ENCODE measurements at regions not wholly inside any gene's neighbourhood (a gene's known extent, or its start where the extent isn't known, plus 50 kb on each side); places are given as distances from the start of the nearest gene placed in this dataset.

DNA sequence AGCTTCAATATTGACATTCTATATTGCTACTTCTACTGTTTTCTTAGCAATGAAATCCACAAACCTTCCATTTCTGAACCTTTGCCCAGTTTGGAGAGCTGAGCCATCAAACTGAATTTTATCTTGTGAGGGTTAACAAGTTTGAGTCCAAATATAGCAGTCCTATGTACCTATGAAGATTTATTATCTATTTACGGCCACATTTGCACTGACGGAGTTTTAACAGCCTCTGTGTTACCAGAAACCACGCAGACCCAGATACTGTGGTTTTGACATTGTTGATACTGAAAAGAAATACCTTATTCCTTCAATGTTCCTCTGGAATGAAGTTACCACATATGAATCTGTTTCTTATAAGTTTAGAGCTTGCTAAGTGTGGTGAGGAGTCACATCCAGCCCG, 172.6 kb downstream of the FGFR2 start:
- no peaks in the 10 kb centered on the region; the same call in 1 of the 2 replicates for H3K27me3 ChIP-seq (ENCODE audit: insufficient read depth, low read length)
- no peaks in the 10 kb centered on the region for H4K20me1 ChIP-seq (ENCODE audit: insufficient read depth)
- H3K9ac ChIP-seq (ENCODE audit: low read length) = no peak overlapping the region
- no peaks in the 10 kb centered on the region for H3K9me2 ChIP-seq (ENCODE audit: insufficient read depth)
- H3K9me3 ChIP-seq (ENCODE audit: control insufficient read depth in 1 of 2, insufficient read depth in 1 of 2, low read depth in 1 of 2, low read length in 2 of 2) = no peaks in the 10 kb centered on the region
- intact Hi-C loops (cut with micrococcal nuclease) = no loop called here
- no peaks in the 10 kb centered on the region for H3K36me3 ChIP-seq (ENCODE audit: control insufficient read depth in 1 of 2, insufficient read depth in 2 of 2, low read length in 2 of 2)
- TF ChIP-seq, protein P1, sequence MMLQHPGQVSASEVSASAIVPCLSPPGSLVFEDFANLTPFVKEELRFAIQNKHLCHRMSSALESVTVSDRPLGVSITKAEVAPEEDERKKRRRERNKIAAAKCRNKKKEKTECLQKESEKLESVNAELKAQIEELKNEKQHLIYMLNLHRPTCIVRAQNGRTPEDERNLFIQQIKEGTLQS (IDR thresholded peaks at IDR 0.05) = no peak
- TF ChIP-seq ZFX (IDR thresholded peaks at IDR 0.05) (no peak), TCF7L2 (IDR thresholded peaks at IDR 0.05; ENCODE audit: borderline replicate concordance, extremely low read depth, insufficient read depth, insufficient read length) (no peak), CEBPB (IDR thresholded peaks at IDR 0.05; ENCODE audit: low read depth) (no peak), POLR2A (IDR thresholded peaks at IDR 0.05; ENCODE audit: borderline replicate concordance, extremely low read depth, insufficient read depth, insufficient read length) (no peak), POLR2AphosphoS5 (IDR thresholded peaks at IDR 0.05; ENCODE audit: low read depth, low read length) (no peak), EZH2 (IDR thresholded peaks at IDR 0.05) (no peak), FOSL1 (IDR thresholded peaks at IDR 0.05; ENCODE audit: low read depth) (no peak), ZNF274 (IDR thresholded peaks at IDR 0.05; ENCODE audit: low read depth, low read length) (no peak), EGR1 (IDR thresholded peaks at IDR 0.05; ENCODE audit: low read depth) (no peak), RAD21 (IDR thresholded peaks at IDR 0.05; ENCODE audit: low read depth) (no peak), SIN3A (IDR thresholded peaks at IDR 0.05; ENCODE audit: low read depth) (no peak), YY1 (IDR thresholded peaks at IDR 0.05; ENCODE audit: extremely low read depth, insufficient replicate concordance, low read depth, low read length) (no peak), JUND (IDR thresholded peaks at IDR 0.05) (no peak), EZH2phosphoT487 (IDR thresholded peaks at IDR 0.05; ENCODE audit: borderline replicate concordance) (no peak)
- TF ChIP-seq, protein P2, sequence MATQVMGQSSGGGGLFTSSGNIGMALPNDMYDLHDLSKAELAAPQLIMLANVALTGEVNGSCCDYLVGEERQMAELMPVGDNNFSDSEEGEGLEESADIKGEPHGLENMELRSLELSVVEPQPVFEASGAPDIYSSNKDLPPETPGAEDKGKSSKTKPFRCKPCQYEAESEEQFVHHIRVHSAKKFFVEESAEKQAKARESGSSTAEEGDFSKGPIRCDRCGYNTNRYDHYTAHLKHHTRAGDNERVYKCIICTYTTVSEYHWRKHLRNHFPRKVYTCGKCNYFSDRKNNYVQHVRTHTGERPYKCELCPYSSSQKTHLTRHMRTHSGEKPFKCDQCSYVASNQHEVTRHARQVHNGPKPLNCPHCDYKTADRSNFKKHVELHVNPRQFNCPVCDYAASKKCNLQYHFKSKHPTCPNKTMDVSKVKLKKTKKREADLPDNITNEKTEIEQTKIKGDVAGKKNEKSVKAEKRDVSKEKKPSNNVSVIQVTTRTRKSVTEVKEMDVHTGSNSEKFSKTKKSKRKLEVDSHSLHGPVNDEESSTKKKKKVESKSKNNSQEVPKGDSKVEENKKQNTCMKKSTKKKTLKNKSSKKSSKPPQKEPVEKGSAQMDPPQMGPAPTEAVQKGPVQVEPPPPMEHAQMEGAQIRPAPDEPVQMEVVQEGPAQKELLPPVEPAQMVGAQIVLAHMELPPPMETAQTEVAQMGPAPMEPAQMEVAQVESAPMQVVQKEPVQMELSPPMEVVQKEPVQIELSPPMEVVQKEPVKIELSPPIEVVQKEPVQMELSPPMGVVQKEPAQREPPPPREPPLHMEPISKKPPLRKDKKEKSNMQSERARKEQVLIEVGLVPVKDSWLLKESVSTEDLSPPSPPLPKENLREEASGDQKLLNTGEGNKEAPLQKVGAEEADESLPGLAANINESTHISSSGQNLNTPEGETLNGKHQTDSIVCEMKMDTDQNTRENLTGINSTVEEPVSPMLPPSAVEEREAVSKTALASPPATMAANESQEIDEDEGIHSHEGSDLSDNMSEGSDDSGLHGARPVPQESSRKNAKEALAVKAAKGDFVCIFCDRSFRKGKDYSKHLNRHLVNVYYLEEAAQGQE (IDR thresholded peaks at IDR 0.05; ENCODE audit: low read depth) = no peak
- TF ChIP-seq, protein P3, sequence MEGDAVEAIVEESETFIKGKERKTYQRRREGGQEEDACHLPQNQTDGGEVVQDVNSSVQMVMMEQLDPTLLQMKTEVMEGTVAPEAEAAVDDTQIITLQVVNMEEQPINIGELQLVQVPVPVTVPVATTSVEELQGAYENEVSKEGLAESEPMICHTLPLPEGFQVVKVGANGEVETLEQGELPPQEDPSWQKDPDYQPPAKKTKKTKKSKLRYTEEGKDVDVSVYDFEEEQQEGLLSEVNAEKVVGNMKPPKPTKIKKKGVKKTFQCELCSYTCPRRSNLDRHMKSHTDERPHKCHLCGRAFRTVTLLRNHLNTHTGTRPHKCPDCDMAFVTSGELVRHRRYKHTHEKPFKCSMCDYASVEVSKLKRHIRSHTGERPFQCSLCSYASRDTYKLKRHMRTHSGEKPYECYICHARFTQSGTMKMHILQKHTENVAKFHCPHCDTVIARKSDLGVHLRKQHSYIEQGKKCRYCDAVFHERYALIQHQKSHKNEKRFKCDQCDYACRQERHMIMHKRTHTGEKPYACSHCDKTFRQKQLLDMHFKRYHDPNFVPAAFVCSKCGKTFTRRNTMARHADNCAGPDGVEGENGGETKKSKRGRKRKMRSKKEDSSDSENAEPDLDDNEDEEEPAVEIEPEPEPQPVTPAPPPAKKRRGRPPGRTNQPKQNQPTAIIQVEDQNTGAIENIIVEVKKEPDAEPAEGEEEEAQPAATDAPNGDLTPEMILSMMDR (IDR thresholded peaks at IDR 0.05 in 2 of 3, conservative IDR thresholded peaks at IDR 0.05 in 1 of 3; ENCODE audit: borderline replicate concordance in 1 of 3, insufficient read depth in 1 of 3, low read depth in 2 of 3, low read length in 2 of 3) = no peak
- TF ChIP-seq, protein P4, sequence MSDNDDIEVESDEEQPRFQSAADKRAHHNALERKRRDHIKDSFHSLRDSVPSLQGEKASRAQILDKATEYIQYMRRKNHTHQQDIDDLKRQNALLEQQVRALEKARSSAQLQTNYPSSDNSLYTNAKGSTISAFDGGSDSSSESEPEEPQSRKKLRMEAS (IDR thresholded peaks at IDR 0.05) = no peak
- TF ChIP-seq, protein P5, sequence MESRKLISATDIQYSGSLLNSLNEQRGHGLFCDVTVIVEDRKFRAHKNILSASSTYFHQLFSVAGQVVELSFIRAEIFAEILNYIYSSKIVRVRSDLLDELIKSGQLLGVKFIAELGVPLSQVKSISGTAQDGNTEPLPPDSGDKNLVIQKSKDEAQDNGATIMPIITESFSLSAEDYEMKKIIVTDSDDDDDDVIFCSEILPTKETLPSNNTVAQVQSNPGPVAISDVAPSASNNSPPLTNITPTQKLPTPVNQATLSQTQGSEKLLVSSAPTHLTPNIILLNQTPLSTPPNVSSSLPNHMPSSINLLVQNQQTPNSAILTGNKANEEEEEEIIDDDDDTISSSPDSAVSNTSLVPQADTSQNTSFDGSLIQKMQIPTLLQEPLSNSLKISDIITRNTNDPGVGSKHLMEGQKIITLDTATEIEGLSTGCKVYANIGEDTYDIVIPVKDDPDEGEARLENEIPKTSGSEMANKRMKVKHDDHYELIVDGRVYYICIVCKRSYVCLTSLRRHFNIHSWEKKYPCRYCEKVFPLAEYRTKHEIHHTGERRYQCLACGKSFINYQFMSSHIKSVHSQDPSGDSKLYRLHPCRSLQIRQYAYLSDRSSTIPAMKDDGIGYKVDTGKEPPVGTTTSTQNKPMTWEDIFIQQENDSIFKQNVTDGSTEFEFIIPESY (IDR thresholded peaks at IDR 0.05; ENCODE audit: extremely low read depth, insufficient replicate concordance, low read length) = no peak
- no peaks in the 10 kb centered on the region for H3K79me2 ChIP-seq (ENCODE audit: insufficient read depth, low read length)
- H3K27ac ChIP-seq (ENCODE audit: low read depth, low read length) = no peak overlapping the region
- POLR2A ChIA-PET = interaction anchor here (1.0 kb wide), 1 partner anchor 8 kb away, joined by 3 read pairs; no protein-coding TSS in a partner anchor
- RAD21 ChIA-PET (ENCODE audit: low non-redundant PET in 1 of 2, low total read pairs in 2 of 2, uncharacterized antibody in 2 of 2, unreplicated experiment in 2 of 2) = no interaction called here
- CTCF ChIA-PET = no interaction called here
- no peak for DNase-seq (ENCODE audit: low read depth, low spot score)
- H3K4me1 ChIP-seq (ENCODE audit: control insufficient read depth in 1 of 2, insufficient read depth in 2 of 2, low read length in 2 of 2) = no peaks in the 10 kb centered on the region
- no TSS peak for BruUV-seq (replicated peaks)
- no peak overlapping the region for H3K4me2 ChIP-seq (ENCODE audit: low read length)
- no peak overlapping the region for H3K4me3 ChIP-seq (replicated peaks in 1 of 2; ENCODE audit: low read depth in 1 of 2, low read length in 2 of 2)
- no peak for ATAC-seq
- H2AFZ ChIP-seq (ENCODE audit: low read depth, low read length, poor library complexity, severe bottlenecking) = no peak overlapping the region
